ENCODE measurements at regions not wholly inside any gene's neighbourhood (a gene's known extent, or its start where the extent isn't known, plus 50 kb on each side); places are given as distances from the start of the nearest gene placed in this dataset.

DNA sequence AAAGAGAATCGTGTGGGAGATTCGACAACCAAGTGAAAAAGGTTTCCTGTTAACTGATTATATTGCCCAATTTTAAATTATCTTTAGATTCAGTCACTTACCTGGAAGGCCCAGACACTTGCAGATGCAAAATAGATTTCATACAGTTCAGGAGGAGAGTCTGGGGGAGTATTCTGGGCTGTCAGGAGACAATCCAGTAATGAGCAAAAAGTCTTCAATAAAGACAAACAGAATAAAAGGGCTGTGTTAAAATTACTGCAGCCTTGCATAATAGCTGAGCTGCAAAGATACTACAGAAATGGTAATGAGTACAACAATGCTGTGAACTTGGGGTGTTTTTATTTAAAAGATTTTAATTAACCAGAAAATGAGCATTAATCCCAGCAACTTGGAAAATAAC lies 303.6 kb downstream of the SP3 start:
- BruUV-seq (replicated peaks): no TSS peak
- Histone ChIP-seq H3F3A (ENCODE audit: low read length, unreplicated experiment) (peaks cover 5% of the 10 kb centered on the region), H3K4me3 (ENCODE audit: low read length) (no peak overlapping the region), H3K36me3 (ENCODE audit: low read depth, low read length) (no peaks in the 10 kb centered on the region), H3K4me1 (ENCODE audit: insufficient read depth, low read length) (peaks cover 23% of the 10 kb centered on the region), H3K9ac (ENCODE audit: low read length) (no peak overlapping the region), H3K79me2 (ENCODE audit: low read length) (no peaks in the 10 kb centered on the region), H3K9me3 (ENCODE audit: low read length) (no peaks in the 10 kb centered on the region), H3K27ac (ENCODE audit: low read length) (no peak overlapping the region), H3K9me2 (replicated peaks; ENCODE audit: low read length) (no peaks in the 10 kb centered on the region), H4K20me1 (ENCODE audit: low read length) (no peaks in the 10 kb centered on the region), H3K27me3 (ENCODE audit: low read length) (no peaks in the 10 kb centered on the region), H2AFZ (ENCODE audit: low read length) (no peak overlapping the region), H3K4me2 (ENCODE audit: low read length) (no peak overlapping the region)
- ATAC-seq (no peak), DNase-seq (no peak)
- ChIA-PET CTCF (no interaction called here), POLR2A (ENCODE audit: unreplicated experiment) (no interaction called here)
- intact Hi-C loops (cut with micrococcal nuclease): no loop called here
- TF ChIP-seq EZH2phosphoT487 (IDR thresholded peaks at IDR 0.05; ENCODE audit: borderline replicate concordance, low read length): no peak
- TF ChIP-seq CTCF (conservative IDR thresholded peaks at IDR 0.05; ENCODE audit: low read depth, low read length): no peak
- no peak for TF ChIP-seq EZH2 (IDR thresholded peaks at IDR 0.05; ENCODE audit: low read length, unreplicated experiment)

DNA sequence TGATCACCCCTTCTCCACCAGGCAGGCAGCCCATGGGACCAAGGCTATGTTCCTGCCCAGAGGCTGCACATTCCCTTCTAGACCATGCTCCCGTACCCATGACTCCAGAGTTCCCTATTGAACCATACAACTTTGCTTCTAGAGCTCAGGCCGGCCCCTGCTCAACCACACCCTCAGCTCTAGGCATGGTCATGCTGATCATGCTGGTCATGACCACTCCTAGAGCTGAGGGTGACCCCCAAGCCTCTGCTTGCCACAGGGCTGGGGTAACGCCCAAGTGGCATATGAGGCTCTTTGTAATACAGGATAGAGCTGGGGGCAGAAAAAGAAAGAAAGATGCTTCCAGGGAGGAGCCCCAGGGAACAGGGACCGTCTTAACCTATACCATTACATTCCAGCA lies 301.8 kb downstream of the SP3 start:
- ATAC-seq (no peak), DNase-seq (no peak)
- ChIA-PET POLR2A (ENCODE audit: unreplicated experiment) (no interaction called here), CTCF (no interaction called here)
- H3F3A ChIP-seq (ENCODE audit: low read length, unreplicated experiment): peaks cover 5% of the 10 kb centered on the region
- H3K27ac ChIP-seq (ENCODE audit: low read length): no peak overlapping the region
- intact Hi-C loops (cut with micrococcal nuclease): no loop called here
- H3K4me2 ChIP-seq (ENCODE audit: low read length): no peak overlapping the region
- BruUV-seq (replicated peaks): no TSS peak
- no peaks in the 10 kb centered on the region for H3K27me3 ChIP-seq (ENCODE audit: low read length)
- H3K79me2 ChIP-seq (ENCODE audit: low read length): no peaks in the 10 kb centered on the region
- H3K36me3 ChIP-seq (ENCODE audit: low read depth, low read length): no peaks in the 10 kb centered on the region
- H2AFZ ChIP-seq (ENCODE audit: low read length): no peak overlapping the region
- peaks cover 16% of the 10 kb centered on the region for H3K4me1 ChIP-seq (ENCODE audit: insufficient read depth, low read length)
- no peak overlapping the region for H3K9ac ChIP-seq (ENCODE audit: low read length)
- H4K20me1 ChIP-seq (ENCODE audit: low read length): no peaks in the 10 kb centered on the region
- no peaks in the 10 kb centered on the region for H3K9me3 ChIP-seq (ENCODE audit: low read length)
- TF ChIP-seq EZH2 (IDR thresholded peaks at IDR 0.05; ENCODE audit: low read length, unreplicated experiment) (no peak), EZH2phosphoT487 (IDR thresholded peaks at IDR 0.05; ENCODE audit: borderline replicate concordance, low read length) (no peak), CTCF (conservative IDR thresholded peaks at IDR 0.05; ENCODE audit: low read depth, low read length) (no peak)
- H3K4me3 ChIP-seq (ENCODE audit: low read length): no peak overlapping the region
- H3K9me2 ChIP-seq (replicated peaks; ENCODE audit: low read length): no peaks in the 10 kb centered on the region

DNA sequence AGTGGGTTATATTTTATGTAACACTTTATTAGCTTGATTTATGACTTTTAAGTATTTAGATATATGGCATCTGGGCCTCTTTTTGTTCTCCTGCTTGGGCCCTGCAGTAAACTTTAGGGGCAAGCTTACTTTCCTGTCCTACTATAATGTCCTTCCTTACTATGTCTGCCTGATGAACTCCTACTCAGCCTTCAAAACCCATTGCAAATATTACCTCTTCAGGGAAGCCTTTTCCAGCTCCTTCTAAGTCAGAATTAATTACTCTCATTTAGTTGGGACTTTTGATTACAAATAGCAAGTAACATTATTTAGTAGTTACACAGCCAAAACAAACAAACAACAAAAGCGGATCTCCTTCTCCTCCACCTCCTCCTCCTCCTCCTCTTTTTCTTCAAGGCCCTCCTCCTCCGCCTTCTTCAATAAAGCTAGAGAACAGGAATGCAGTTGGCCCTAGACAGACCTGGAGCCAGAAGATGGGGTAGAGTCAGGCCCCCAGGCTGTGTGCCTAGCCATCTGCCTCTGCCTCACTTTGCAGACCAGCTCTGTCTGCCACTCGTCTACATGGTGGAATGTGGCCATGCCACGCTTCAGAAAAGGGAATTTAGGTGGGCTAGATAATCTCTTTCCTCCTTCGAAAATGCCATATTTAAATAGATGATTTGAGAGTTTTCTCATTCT lies 301.2 kb downstream of the SP3 start:
- CTCF ChIA-PET: no interaction called here
- Histone ChIP-seq H3K4me3 (ENCODE audit: low read length) (no peak overlapping the region), H3F3A (ENCODE audit: low read length, unreplicated experiment) (peaks cover under 1% of the 10 kb centered on the region), H3K9ac (ENCODE audit: low read length) (no peak overlapping the region), H3K4me1 (ENCODE audit: insufficient read depth, low read length) (peaks cover 12% of the 10 kb centered on the region), H2AFZ (ENCODE audit: low read length) (no peak overlapping the region), H3K4me2 (ENCODE audit: low read length) (no peak overlapping the region), H3K27ac (ENCODE audit: low read length) (no peak overlapping the region), H3K79me2 (ENCODE audit: low read length) (no peaks in the 10 kb centered on the region), H3K9me2 (replicated peaks; ENCODE audit: low read length) (no peaks in the 10 kb centered on the region), H4K20me1 (ENCODE audit: low read length) (no peaks in the 10 kb centered on the region), H3K9me3 (ENCODE audit: low read length) (no peaks in the 10 kb centered on the region), H3K27me3 (ENCODE audit: low read length) (no peaks in the 10 kb centered on the region), H3K36me3 (ENCODE audit: low read depth, low read length) (no peaks in the 10 kb centered on the region)
- DNase-seq: no peak
- no TSS peak for BruUV-seq (replicated peaks)
- no peak for ATAC-seq
- intact Hi-C loops (cut with micrococcal nuclease): no loop called here
- POLR2A ChIA-PET (ENCODE audit: unreplicated experiment): no interaction called here
- TF ChIP-seq EZH2phosphoT487 (IDR thresholded peaks at IDR 0.05; ENCODE audit: borderline replicate concordance, low read length): no peak
- no peak for TF ChIP-seq EZH2 (IDR thresholded peaks at IDR 0.05; ENCODE audit: low read length, unreplicated experiment)
- TF ChIP-seq CTCF (conservative IDR thresholded peaks at IDR 0.05; ENCODE audit: low read depth, low read length): no peak

Data from PC-3 (cell line).